ENCODE measurements at regions not wholly inside any gene's neighbourhood (a gene's known extent, or its start where the extent isn't known, plus 50 kb on each side); places are given as distances from the start of the nearest gene placed in this dataset.

DNA sequence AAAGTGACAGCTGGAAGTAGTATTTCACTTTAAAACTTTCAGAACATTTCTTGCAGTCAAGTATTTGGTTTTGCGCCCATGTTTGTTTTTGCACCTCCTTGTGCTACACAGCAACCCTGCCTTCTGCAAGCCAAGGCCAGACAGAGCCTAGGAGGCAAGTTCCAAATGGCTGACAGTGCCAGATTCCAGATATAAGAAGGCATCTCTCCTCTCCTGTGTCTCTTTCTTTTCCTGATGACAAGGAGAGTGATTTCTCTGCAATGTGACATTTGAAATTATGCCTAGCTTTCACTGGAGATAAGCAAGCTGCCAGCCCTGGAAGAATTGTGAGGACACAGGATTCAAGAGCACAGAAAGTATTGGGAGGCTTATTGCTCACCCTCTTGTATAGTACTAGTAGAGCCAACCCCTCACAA, 149.1 kb upstream of the TENT5A start:
- TF ChIP-seq FOS (IDR thresholded peaks at IDR 0.05; ENCODE audit: borderline replicate concordance, insufficient read depth, low read length): no peak
- TF ChIP-seq POLR2AphosphoS5 (IDR thresholded peaks at IDR 0.05; ENCODE audit: insufficient read depth, low read depth, low read length): no peak
- TF ChIP-seq POLR2A (IDR thresholded peaks at IDR 0.05; ENCODE audit: low read depth, low read length): no peak
- no peak for TF ChIP-seq EZH2 (IDR thresholded peaks at IDR 0.05; ENCODE audit: borderline replicate concordance, low read depth, low read length, severe bottlenecking)
- TF ChIP-seq, protein P1, sequence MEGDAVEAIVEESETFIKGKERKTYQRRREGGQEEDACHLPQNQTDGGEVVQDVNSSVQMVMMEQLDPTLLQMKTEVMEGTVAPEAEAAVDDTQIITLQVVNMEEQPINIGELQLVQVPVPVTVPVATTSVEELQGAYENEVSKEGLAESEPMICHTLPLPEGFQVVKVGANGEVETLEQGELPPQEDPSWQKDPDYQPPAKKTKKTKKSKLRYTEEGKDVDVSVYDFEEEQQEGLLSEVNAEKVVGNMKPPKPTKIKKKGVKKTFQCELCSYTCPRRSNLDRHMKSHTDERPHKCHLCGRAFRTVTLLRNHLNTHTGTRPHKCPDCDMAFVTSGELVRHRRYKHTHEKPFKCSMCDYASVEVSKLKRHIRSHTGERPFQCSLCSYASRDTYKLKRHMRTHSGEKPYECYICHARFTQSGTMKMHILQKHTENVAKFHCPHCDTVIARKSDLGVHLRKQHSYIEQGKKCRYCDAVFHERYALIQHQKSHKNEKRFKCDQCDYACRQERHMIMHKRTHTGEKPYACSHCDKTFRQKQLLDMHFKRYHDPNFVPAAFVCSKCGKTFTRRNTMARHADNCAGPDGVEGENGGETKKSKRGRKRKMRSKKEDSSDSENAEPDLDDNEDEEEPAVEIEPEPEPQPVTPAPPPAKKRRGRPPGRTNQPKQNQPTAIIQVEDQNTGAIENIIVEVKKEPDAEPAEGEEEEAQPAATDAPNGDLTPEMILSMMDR (IDR thresholded peaks at IDR 0.05; ENCODE audit: extremely low read depth in 1 of 2, insufficient read depth in 1 of 2, low read depth in 1 of 2, low read length in 2 of 2): no peak
- no peak for TF ChIP-seq JUN (IDR thresholded peaks at IDR 0.05; ENCODE audit: borderline replicate concordance, insufficient read depth, insufficient read length, low read depth)
- TF ChIP-seq, protein P2, sequence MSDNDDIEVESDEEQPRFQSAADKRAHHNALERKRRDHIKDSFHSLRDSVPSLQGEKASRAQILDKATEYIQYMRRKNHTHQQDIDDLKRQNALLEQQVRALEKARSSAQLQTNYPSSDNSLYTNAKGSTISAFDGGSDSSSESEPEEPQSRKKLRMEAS (IDR thresholded peaks at IDR 0.05; ENCODE audit: insufficient read depth, insufficient read length): no peak
- no peak for TF ChIP-seq GATA2 (IDR thresholded peaks at IDR 0.05; ENCODE audit: insufficient read depth, insufficient read length, low read depth, low read length)

Measured in endothelial cell of umbilical vein (primary cell).